ENCODE measurements at regions not wholly inside any gene's neighbourhood (a gene's known extent, or its start where the extent isn't known, plus 50 kb on each side); places are given as distances from the start of the nearest gene placed in this dataset.
"Not testable (repeated sequence)": the region's sequence is repeated elsewhere in the genome, so short reads cannot be mapped to it uniquely, and the experiment has no call there.

- DNase-seq: no peak
These were observed 300.0 kb upstream of the DDI1 start for GRCh38 chr11:103736315-103737036.

DNA sequence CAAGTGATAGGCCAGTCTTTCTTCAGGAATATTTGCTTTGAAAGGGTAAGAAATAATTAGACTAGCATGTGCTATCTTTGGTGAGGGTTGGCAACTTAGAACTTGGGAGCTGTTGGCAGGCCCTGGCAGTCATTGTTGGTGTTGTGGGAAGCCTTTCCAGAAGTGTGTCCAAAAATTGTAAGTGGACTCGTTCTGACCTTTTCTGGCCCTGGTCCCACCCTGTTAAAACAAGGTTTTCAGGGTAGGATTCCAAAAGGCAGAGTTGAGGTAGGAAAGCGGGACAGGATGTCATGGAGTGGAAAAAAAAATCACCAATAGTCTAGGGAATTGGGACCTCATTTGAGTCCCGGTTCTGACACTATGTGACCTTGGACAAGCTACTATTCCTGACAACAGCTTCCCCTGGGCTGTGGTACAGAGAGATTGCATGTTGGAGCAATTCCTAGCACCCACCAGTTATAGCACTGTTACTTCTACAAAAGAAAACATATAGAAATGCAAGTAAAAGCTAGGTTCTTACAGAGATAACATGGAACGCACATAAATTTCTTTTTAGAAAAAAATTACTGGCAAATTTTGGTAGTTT, 299.3 kb upstream of the DDI1 start:
- DNase-seq: no peak

GRCh38 chr11:103737747-103738146, 298.7 kb upstream of the DDI1 start:
- no peak for DNase-seq

DNA sequence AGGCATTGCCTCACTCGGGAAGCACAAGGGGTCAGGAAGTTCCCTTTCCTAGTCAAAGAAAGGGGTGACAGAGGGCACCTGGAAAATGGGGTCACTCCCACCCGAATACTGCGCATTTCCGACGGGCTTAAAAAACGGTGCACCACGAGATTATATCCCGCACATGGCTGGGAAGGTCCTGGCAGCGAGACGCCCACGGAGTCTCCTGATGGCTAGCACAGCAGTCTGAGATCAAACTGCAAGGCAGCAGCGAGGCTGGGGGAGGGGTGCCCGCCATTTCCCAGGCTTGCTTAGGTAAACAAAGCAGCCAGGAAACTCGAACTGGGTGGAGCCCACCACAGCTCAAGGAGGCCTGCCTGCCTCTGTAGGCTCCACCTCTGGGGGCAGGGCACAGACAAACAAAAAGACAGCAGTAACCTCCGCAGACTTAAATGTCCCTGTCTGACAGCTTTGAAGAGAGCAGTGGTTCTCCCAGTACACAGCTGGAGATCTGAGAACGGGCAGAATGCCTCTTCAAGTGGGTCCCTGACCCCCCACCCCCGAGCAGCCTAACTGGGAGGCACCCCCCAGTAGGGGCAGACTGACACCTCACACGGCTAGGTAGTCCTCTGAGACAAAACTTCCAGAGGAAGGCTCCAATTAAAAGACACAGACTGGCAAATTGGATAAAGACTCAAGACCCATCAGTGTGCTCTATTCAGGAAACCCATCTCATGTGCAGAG, 297.2 kb upstream of the DDI1 start:
- not testable (repeated sequence) for DNase-seq

- no peak for DNase-seq
These were observed 291.8 kb upstream of the DDI1 start for GRCh38 chr11:103744496-103745153.

DNA sequence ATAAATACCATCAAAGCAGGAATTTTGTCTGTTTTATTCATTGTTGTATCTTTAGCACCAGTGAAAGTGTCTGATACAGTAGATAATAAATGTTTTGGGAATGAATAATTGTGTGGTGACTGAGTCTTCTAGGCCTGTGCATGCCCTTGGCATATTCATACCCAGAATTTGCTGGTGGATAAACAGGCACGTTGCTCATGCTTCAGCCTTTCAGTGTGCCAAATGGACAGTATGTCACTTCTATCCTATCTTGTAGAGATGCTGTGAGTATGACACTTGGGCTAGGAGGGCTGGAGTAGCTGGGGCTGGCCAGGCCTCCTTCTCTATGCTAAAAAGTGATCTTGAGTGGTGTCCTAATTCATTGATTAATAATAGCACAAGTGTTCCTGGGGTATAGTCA, 287.3 kb upstream of the DDI1 start:
- no peak for DNase-seq

DNA sequence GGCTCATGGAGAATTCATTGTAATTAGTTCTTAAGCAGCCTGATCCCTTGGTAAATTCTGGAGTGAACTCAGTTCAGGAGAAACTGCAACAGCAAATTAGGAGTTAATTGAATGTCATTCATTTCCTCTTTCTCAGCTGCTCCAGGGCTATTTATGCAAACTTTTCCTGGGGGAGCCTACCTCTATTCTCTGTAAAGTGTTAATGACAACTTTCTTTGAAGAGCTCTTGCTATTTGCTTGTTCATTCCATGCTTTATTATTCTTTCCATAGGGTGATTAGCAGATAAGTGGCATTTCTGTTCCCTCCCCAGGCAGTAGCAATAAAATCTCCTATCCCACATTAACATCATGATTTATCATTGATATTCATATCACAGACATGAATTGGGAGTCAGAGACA, 267.6 kb upstream of the DDI1 start:
- DNase-seq: no peak

DNA sequence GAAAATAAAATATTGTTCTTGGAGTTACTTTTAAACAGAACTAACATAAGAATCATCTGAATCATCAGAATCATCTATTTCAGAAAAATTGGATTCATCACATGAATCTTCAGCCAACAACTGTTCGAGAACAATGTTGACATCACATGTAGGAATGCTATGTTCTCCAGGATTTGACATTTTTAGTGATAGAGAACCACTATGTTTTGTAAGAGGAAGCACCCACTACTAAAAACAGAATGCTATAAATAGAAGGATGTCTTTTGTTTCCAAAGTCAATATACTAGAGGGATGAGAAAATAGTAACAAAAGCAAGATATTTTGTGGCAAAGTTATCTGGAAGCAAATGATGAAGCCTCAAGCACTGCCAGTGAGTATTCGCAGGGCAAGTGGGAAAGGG, 263.4 kb upstream of the DDI1 start:
- no peak for DNase-seq

DNA sequence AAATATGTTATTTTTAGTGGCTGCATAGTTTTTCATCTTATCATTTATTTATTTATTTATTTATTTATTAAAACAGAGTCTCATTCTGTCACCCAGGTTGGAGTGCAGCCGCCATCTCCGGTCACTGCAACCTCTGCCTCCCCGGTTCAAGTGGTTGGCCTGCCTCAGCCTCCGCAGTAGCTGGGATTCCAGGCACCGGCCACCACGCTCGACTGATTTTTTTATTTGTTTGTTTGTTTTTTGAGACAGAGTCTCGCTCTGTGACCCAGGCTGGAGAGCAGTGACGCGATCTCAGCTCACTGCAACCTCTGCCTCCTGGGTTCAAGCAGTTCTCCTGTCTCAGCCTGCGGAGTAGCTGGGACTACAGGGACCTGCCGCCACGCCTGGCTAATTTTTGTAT, 262.9 kb upstream of the DDI1 start:
- no peak for DNase-seq

DNA sequence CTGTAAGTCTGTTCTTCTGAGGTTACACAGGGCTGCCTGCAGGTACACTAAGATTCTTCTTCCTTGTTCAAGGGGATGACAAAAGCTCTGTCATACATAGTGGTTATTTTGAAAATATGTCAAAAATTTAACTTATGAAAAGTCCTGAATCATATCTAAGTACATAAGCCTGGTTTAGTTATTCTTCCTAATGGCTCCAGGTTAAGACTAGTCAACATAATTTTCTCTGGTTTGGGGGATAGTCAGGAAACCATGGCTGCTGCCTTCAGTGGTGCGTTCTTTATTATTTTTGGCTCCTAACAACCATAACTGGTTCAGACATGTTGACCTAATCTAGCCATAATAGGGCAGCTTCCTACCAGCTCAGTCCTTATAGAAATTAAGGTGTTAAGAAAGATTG, 257.4 kb upstream of the DDI1 start:
- DNase-seq: no peak

DNA sequence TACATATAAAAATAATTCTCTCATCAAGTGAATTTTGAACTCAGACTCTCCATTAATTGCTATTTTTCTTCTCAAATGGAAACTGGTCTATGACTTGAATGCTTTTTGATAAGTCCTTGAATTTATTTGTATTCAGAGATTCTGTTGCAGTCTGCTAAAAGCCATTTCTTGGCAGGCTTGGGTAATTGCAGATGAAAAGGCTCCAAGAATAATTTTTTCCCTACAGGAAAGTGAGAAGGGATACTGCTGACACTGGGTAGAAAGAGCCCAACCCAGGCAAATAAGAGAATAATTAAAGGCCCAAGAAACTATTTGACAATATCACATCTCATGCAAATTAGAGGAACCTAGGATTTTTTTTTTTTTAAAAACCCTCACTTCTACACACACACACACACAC, 246.5 kb upstream of the DDI1 start:
- no peak for DNase-seq

GRCh38 chr11:103792981-103793468, 243.4 kb upstream of the DDI1 start:
- no peak for DNase-seq

GRCh38 chr11:103794262-103794661, 242.2 kb upstream of the DDI1 start:
- DNase-seq: no peak

DNA sequence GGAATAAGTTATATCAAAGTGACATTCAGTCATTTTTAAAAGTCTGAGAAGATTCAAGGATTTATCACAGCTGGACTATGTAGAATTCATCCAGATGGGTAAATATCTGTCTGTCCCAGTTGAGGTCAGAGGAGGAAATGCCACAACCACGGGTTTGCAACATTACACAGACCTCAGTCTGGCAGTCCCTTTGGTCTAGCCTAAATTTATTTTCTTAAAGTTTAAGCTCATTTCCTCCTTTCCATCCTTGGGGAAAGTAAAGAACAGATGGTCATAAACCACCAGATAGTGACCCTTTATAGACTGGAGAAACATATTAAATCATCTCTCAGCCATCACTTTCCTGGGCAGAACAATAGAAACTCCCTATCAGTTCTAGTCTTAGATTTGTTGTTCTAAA, 238.4 kb upstream of the DDI1 start:
- DNase-seq: no peak

- no peak for DNase-seq
These were observed 238.0 kb upstream of the DDI1 start for GRCh38 chr11:103798446-103798845.

DNA sequence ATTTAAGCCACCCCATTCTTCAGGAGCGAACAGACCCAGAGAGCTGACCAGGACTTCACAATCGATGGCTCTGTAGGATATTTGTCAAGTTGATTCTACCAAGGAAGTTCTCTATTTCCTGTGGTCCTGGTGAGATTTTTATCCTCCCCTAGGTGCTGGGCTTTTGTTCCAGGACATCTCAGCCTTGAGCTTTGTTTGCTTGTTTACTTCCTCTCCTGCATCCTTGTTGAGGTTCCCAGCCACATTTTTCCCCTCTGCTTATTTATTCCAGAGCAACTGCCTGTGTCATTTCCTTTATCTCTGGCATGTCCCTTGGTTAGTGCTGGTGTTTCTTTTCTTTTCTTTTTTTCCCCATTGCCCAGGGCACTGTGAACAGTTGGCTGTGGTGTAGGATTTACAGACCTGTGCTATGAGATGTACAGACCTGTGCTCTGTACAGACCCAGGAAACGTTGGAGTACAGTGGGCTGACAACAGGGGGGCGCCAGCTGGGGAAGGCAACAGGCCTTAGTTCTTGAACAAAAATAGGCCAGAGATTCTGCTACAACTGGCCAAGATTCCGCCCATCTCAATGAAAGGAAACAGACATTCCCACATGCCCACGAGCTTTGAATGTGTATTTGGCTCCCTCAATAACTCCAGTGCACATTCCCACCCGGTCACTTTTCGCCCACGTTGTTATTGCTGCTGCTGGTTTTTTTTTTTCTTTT, 235.9 kb upstream of the DDI1 start:
- DNase-seq: no peak

DNA sequence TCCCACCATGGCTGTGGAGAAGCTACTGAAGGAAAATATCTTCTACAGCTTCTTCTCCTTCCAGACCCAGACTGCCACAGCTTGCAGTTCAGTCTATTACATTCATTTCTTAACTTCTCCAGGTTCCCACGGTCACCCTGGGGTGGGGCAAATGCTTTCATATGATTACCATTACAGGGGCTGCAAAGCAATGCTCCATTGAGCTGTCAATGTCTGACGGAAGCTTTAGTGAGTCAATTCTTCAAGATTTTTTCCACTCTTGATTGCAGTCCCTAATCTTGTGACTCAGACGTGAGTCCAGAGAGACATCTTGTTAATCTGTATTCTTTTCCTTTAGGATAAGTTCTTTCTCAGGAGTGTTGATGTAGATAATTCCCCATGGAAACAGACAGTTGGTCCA, 233.4 kb upstream of the DDI1 start:
- no peak for DNase-seq

- DNase-seq: no peak
These were observed 230.8 kb upstream of the DDI1 start for GRCh38 chr11:103805688-103806009.

- no peak for DNase-seq
These were observed 230.1 kb upstream of the DDI1 start for GRCh38 chr11:103806130-103806895.

DNA sequence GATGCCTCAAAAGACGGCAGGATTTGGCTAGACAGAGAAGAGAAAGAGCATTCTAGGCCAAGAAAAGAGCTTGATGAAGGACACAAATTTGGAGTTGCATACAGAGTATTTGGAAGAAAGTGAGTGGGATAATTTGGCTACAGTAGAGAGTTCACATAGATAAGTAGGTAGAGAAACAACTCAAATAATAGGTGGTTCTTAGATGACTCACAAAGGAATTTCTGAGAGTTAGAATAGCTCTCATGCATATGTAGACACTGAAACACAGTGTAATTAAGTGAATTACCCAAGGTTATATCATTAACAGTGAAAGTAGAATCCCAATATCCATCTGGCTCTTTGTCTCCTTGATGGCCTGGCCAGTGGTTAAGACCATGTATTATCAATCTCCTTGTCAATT, 228.6 kb upstream of the DDI1 start:
- DNase-seq: no peak

GRCh38 chr11:103808252-103808651, 228.2 kb upstream of the DDI1 start:
- no peak for DNase-seq

DNA sequence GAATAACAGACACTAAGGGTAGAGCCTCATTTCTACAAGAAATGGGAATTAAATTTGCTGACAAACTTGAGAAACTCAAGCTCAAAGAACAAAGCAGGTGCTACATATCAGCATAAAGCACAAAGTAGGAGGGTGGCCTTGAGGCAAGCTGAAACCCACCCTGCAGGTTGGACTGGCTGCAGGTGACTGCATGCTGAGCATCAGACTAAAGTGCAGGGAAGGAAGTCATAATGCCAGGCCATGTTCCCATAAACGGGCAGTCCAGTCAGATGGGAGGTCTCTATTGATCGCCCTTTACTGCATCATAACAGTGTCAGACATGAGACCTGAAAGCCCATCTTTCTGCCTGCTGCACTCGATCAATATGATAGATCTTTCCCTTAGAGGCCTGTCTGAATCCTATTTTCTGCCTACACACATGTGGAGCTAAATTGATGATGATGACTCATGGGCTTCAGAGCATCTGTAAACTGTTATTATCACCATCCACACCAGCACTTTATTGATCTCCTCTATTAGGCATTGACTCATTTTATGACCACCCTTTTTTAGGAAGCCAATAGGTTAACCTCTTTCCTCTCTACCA, 224.5 kb upstream of the DDI1 start:
- no peak for DNase-seq
